Activated naive CD8-positive, alpha-beta T cell treated with anti-CD3 and anti-CD28 coated beads, Interleukin-2, amount 10 ng/mL, durations not matched to agents 7 days and 5 days (primary cell): ENCODE measurements at regions not wholly inside any gene's neighbourhood (a gene's known extent, or its start where the extent isn't known, plus 50 kb on each side); places are given as distances from the start of the nearest gene placed in this dataset.
"Not testable (repeated sequence)": the region's sequence is repeated elsewhere in the genome, so short reads cannot be mapped to it uniquely, and the experiment has no call there.

Experiments
- ATAC-seq: fragments of 150-1000 bp; cut with Tn5 transposase; one replicate; pipeline ENCODE4 v1.10.0; 2021; ENCODE audit warnings: low read depth, moderate library complexity
- POLR2A ChIA-PET: fragments of 350-600 bp; sonication (Branson Sonifier 250); formaldehyde crosslinking; loops from one replicate; lab custom pipeline; 2021; ENCODE audit warnings: antibody characterized with exemption; lab: Charles Lee
- DNase-seq: peaks from one replicate; pipeline ENCODE4 v3.0.0; 2021
- H3K27ac Mint-ChIP-seq: one replicate; pipeline ENCODE4 v1.8.0; 2022; ENCODE audit warnings: mild to moderate bottlenecking, mixed read lengths
- H3K27me3 Mint-ChIP-seq: one replicate; pipeline ENCODE4 v1.8.0; 2022; ENCODE audit warnings: mild to moderate bottlenecking, moderate library complexity, mixed read lengths
- H3K36me3 Mint-ChIP-seq: one replicate; pipeline ENCODE4 v1.8.0; 2021; ENCODE audit warnings: mild to moderate bottlenecking, mixed read lengths
- H3K4me1 Mint-ChIP-seq: one replicate; pipeline ENCODE4 v1.8.0; 2021; ENCODE audit warnings: mixed read lengths
- H3K4me3 Mint-ChIP-seq: one replicate; pipeline ENCODE4 v1.8.0; 2022; ENCODE audit warnings: mild to moderate bottlenecking, moderate library complexity, mixed read lengths
- H3K9me3 Mint-ChIP-seq: one replicate; pipeline ENCODE4 v1.8.0; 2021; ENCODE audit warnings: mixed read lengths

DNA sequence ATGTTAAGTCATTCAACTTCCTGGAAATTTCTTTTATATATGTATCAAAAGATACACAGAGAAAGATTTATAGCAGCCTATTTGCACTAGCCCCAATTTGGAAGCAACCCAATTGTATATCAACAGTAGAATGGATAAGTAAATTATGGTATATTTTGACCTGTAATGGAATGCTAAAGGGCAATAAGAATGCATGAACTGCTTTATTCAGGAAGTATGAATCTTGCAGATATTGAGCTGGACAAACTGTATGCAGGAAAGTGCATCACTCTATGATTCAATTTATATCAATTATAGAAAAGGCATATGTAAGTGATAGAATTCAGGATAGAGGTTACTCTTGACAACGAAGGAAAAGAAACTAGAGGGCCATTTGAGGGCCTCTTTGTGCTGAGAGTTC lies 913.1 kb upstream of the FBXO33 start:
- no peaks in the 10 kb centered on the region for H3K4me1 Mint-ChIP-seq
- no peaks in the 10 kb centered on the region for H3K36me3 Mint-ChIP-seq
- POLR2A ChIA-PET: no interaction called here
- ATAC-seq: no peak
- no peak overlapping the region for H3K4me3 Mint-ChIP-seq
- no peaks in the 10 kb centered on the region for H3K27me3 Mint-ChIP-seq
- H3K27ac Mint-ChIP-seq: no peak overlapping the region
- peaks cover 3% of the 10 kb centered on the region for H3K9me3 Mint-ChIP-seq
- DNase-seq: no peak

- Mint-ChIP-seq H3K4me3 (no peak overlapping the region), H3K27me3 (no peaks in the 10 kb centered on the region), H3K9me3 (no peaks in the 10 kb centered on the region), H3K4me1 (no peaks in the 10 kb centered on the region), H3K36me3 (no peaks in the 10 kb centered on the region), H3K27ac (no peak overlapping the region)
- no peak for ATAC-seq
- POLR2A ChIA-PET: no interaction called here
- DNase-seq: no peak
These were observed 908.5 kb upstream of the FBXO33 start for GRCh38 chr14:40340708-40341107.

DNA sequence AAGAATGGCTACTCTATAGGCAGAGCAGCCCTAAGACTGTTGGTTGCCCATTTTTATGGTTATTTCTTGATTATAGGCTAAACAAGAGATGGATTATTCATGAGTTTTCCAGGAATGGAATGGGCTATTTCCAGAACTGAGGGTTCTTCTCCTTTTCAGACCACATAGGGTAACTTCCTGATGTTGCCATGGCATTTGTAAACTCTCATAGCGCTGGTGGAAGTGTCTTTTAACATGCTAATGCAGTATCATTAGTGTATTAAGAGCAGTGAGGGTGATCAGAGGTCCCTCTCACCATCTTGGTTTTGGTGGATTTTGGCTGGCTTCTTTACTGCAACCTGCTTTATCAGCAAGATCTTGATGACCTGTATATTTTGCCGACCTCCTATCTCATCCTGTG lies 904.6 kb upstream of the FBXO33 start:
- H3K27me3 Mint-ChIP-seq: no peaks in the 10 kb centered on the region

GRCh38 chr14:40326519-40326918 lies 894.3 kb upstream of the FBXO33 start:
- POLR2A ChIA-PET, H3K27ac Mint-ChIP-seq, H3K9me3 Mint-ChIP-seq, H3K4me1 Mint-ChIP-seq, H3K27me3 Mint-ChIP-seq, ATAC-seq, H3K36me3 Mint-ChIP-seq, DNase-seq, H3K4me3 Mint-ChIP-seq: not testable (repeated sequence)

More for the DNA sequence above, 904.6 kb upstream of the FBXO33 start:
- no peak overlapping the region for H3K4me3 Mint-ChIP-seq
- no peaks in the 10 kb centered on the region for H3K4me1 Mint-ChIP-seq
- ATAC-seq (no peak), DNase-seq (no peak)
- H3K36me3 Mint-ChIP-seq: no peaks in the 10 kb centered on the region
- H3K27ac Mint-ChIP-seq: no peak overlapping the region
- POLR2A ChIA-PET: no interaction called here
- H3K9me3 Mint-ChIP-seq: peaks cover 3% of the 10 kb centered on the region

GRCh38 chr14:40318211-40318719 lies 886.0 kb upstream of the FBXO33 start:
- H3K9me3 Mint-ChIP-seq: peaks cover 7% of the 10 kb centered on the region
- H3K27me3 Mint-ChIP-seq: no peaks in the 10 kb centered on the region
- POLR2A ChIA-PET: no interaction called here
- no peak for ATAC-seq
- no peaks in the 10 kb centered on the region for H3K4me1 Mint-ChIP-seq
- no peak overlapping the region for H3K4me3 Mint-ChIP-seq
- no peaks in the 10 kb centered on the region for H3K36me3 Mint-ChIP-seq
- no peak for DNase-seq
- H3K27ac Mint-ChIP-seq: no peak overlapping the region

GRCh38 chr14:40317690-40318089 lies 885.5 kb upstream of the FBXO33 start:
- Mint-ChIP-seq H3K27me3 (no peaks in the 10 kb centered on the region), H3K36me3 (no peaks in the 10 kb centered on the region), H3K4me1 (no peaks in the 10 kb centered on the region), H3K27ac (no peak overlapping the region), H3K9me3 (peaks cover 7% of the 10 kb centered on the region), H3K4me3 (no peak overlapping the region)
- POLR2A ChIA-PET: no interaction called here
- no peak for ATAC-seq
- no peak for DNase-seq

DNA sequence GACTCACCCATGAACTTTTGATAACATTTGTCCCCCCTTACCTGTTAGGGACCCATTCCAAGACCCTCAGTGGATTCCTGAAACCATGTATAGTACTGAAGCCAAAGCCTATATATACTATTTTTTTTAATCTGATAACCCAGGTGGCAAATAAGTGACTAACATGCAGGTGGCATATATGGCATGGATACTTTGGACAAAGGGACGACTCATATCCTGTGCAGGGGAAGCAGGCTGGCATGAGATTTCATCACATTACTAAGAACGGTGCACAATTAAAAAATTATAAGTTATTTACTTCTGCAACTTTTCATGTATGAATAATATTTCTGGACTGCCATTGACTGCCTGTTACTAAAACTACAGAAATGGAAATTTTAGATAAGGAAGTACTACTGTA lies 880.1 kb upstream of the FBXO33 start:
- POLR2A ChIA-PET: no interaction called here
- ATAC-seq (no peak), DNase-seq (no peak)
- H3K4me3 Mint-ChIP-seq: no peak overlapping the region
- peaks cover 3% of the 10 kb centered on the region for H3K9me3 Mint-ChIP-seq
- no peaks in the 10 kb centered on the region for H3K36me3 Mint-ChIP-seq
- no peak overlapping the region for H3K27ac Mint-ChIP-seq
- no peaks in the 10 kb centered on the region for H3K4me1 Mint-ChIP-seq
- H3K27me3 Mint-ChIP-seq: no peaks in the 10 kb centered on the region

- POLR2A ChIA-PET: no interaction called here
- Mint-ChIP-seq H3K9me3 (peaks cover 3% of the 10 kb centered on the region), H3K27me3 (peaks cover 2% of the 10 kb centered on the region), H3K4me1 (no peaks in the 10 kb centered on the region), H3K4me3 (no peak overlapping the region), H3K36me3 (no peaks in the 10 kb centered on the region), H3K27ac (no peak overlapping the region)
- ATAC-seq: no peak
- DNase-seq: no peak
These were observed 876.9 kb upstream of the FBXO33 start for GRCh38 chr14:40309124-40309523.

DNA sequence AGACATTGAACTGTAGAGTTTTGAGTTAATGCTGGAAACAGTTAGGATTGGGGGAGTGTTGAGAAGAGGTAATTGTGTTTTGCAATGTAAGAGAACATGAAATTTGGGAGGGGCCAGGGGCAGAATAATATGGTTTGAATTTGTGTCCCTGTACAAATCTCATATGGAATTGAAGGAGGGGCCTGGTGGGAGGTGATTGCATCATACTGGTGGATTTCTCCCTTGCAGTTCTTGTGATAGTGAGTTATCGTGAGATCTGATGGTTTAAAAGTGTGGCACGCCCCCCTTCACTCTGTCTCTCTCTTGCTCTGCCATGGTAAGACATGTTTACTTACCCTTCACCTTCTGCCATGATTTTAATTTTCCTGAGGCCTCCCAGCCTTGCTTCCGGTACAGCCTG lies 876.0 kb upstream of the FBXO33 start:
- no peak overlapping the region for H3K27ac Mint-ChIP-seq
- peaks cover 2% of the 10 kb centered on the region for H3K27me3 Mint-ChIP-seq
- H3K4me3 Mint-ChIP-seq: no peak overlapping the region
- no peaks in the 10 kb centered on the region for H3K4me1 Mint-ChIP-seq
- H3K36me3 Mint-ChIP-seq: no peaks in the 10 kb centered on the region
- ATAC-seq (no peak), DNase-seq (no peak)
- POLR2A ChIA-PET: no interaction called here
- peaks cover 3% of the 10 kb centered on the region for H3K9me3 Mint-ChIP-seq

DNA sequence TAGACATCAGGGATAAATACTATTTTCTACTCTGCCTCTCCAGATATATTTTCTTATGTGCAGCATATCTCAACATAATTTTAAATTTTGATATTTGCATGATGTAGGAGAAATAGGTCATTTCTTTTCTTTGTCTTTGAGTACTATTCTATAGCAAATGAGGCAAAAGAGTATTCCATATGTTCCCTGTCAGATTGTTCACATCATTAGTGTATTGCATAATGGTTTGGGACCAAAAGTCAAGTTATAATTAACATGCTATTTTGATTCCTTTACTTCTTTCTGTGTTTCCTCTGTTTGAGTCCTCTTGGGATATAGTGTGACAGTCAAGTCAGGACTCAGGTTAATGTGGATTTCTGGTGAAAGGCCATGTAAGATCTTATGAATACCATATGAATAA lies 864.6 kb upstream of the FBXO33 start:
- Mint-ChIP-seq H3K9me3 (peaks cover 5% of the 10 kb centered on the region), H3K4me1 (no peaks in the 10 kb centered on the region), H3K36me3 (no peaks in the 10 kb centered on the region), H3K27me3 (no peaks in the 10 kb centered on the region), H3K27ac (no peak overlapping the region), H3K4me3 (no peak overlapping the region)
- POLR2A ChIA-PET: no interaction called here
- ATAC-seq (no peak), DNase-seq (no peak)

GRCh38 chr14:40292664-40293063 lies 860.4 kb upstream of the FBXO33 start:
- peaks cover 9% of the 10 kb centered on the region for H3K9me3 Mint-ChIP-seq
- H3K27ac Mint-ChIP-seq: no peak overlapping the region
- no peaks in the 10 kb centered on the region for H3K27me3 Mint-ChIP-seq
- DNase-seq: no peak
- no peak overlapping the region for H3K4me3 Mint-ChIP-seq
- H3K4me1 Mint-ChIP-seq: no peaks in the 10 kb centered on the region
- no peak for ATAC-seq
- POLR2A ChIA-PET: no interaction called here
- H3K36me3 Mint-ChIP-seq: no peaks in the 10 kb centered on the region

GRCh38 chr14:40282196-40282595 lies 850.0 kb upstream of the FBXO33 start:
- peaks cover 2% of the 10 kb centered on the region for H3K9me3 Mint-ChIP-seq
- H3K4me1 Mint-ChIP-seq: no peaks in the 10 kb centered on the region
- no peaks in the 10 kb centered on the region for H3K36me3 Mint-ChIP-seq
- H3K27me3 Mint-ChIP-seq: no peaks in the 10 kb centered on the region
- POLR2A ChIA-PET: no interaction called here
- ATAC-seq (no peak), DNase-seq (no peak)
- no peak overlapping the region for H3K27ac Mint-ChIP-seq
- H3K4me3 Mint-ChIP-seq: no peak overlapping the region

- no peak for DNase-seq
- H3K9me3 Mint-ChIP-seq: no peaks in the 10 kb centered on the region
- no peak overlapping the region for H3K27ac Mint-ChIP-seq
- H3K36me3 Mint-ChIP-seq: no peaks in the 10 kb centered on the region
- POLR2A ChIA-PET: no interaction called here
- no peak overlapping the region for H3K4me3 Mint-ChIP-seq
- no peaks in the 10 kb centered on the region for H3K4me1 Mint-ChIP-seq
- ATAC-seq: no peak
- no peaks in the 10 kb centered on the region for H3K27me3 Mint-ChIP-seq
These were observed 848.4 kb upstream of the FBXO33 start for GRCh38 chr14:40280652-40281051.

GRCh38 chr14:40273417-40273816 lies 841.2 kb upstream of the FBXO33 start:
- Mint-ChIP-seq H3K36me3 (no peaks in the 10 kb centered on the region), H3K4me3 (no peak overlapping the region), H3K9me3 (no peaks in the 10 kb centered on the region), H3K27me3 (no peaks in the 10 kb centered on the region), H3K27ac (no peak overlapping the region), H3K4me1 (no peaks in the 10 kb centered on the region)
- POLR2A ChIA-PET: no interaction called here
- no peak for ATAC-seq
- DNase-seq: no peak

GRCh38 chr14:40271480-40271879 lies 839.2 kb upstream of the FBXO33 start:
- no peaks in the 10 kb centered on the region for H3K36me3 Mint-ChIP-seq
- POLR2A ChIA-PET: no interaction called here
- no peaks in the 10 kb centered on the region for H3K4me1 Mint-ChIP-seq
- H3K27me3 Mint-ChIP-seq: no peaks in the 10 kb centered on the region
- H3K4me3 Mint-ChIP-seq: no peak overlapping the region
- H3K27ac Mint-ChIP-seq: no peak overlapping the region
- H3K9me3 Mint-ChIP-seq: no peaks in the 10 kb centered on the region
- DNase-seq (no peak), ATAC-seq (no peak)
